Heart right ventricle (tissue), 16 donors: ENCODE measurements at regions not wholly inside any gene's neighbourhood (a gene's known extent, or its start where the extent isn't known, plus 50 kb on each side); places are given as distances from the start of the nearest gene placed in this dataset.

ENCODE experiments used
- ATAC-seq, 8 donors: fragments of 200-7000 bp; cut with Tn5 transposase; one replicate each; pipeline ENCODE4 v1.9.1; 2020; ENCODE audit warnings: mild to moderate bottlenecking in 8 of 8, moderate library complexity in 8 of 8, moderate number of reproducible peaks in 1 of 8
- DNase-seq, 2 donors: peaks; one replicate each; pipeline ENCODE4 v3.0.0-alpha.2; 2020
- H3K27ac ChIP-seq, 10 donors: fragments of 200-600 bp; sonication (generic) in 2 of 10; one replicate each; pipeline versions ENCODE4 v1.5.0 to v1.8.0; 2020 to 2022; ENCODE audit warnings: mild to moderate bottlenecking in 3 of 10
- H3K27me3 ChIP-seq, 7 donors: fragments of 200-600 bp; one replicate each; pipeline ENCODE4 v1.8.0; 2021 to 2022; ENCODE audit warnings: mild to moderate bottlenecking in 2 of 7
- H3K36me3 ChIP-seq, 9 donors: fragments of 200-600 bp; sonication (generic) in 1 of 9; one replicate each; pipeline versions ENCODE4 v1.5.0 to v1.8.0; 2020 to 2022; ENCODE audit warnings: mild to moderate bottlenecking in 2 of 9
- H3K4me1 ChIP-seq, 9 donors: fragments of 200-600 bp; sonication (generic) in 1 of 9; one replicate each; pipeline versions ENCODE4 v1.5.0 to v1.8.0; 2020 to 2022; ENCODE audit warnings: mild to moderate bottlenecking in 4 of 9
- H3K4me3 ChIP-seq, 10 donors: fragments of 200-600 bp; sonication (generic) in 2 of 10; one replicate each; pipeline versions ENCODE4 v1.5.0 to v1.8.0; 2020 to 2022; ENCODE audit warnings: mild to moderate bottlenecking in 7 of 10, moderate library complexity in 2 of 10
- H3K9me3 ChIP-seq, 11 donors: fragments of 200-600 bp in 10 of 11; sonication (generic) in 2 of 11; one replicate each; pipeline versions ENCODE4 v1.5.0 to v1.8.0; 2013 to 2022; ENCODE audit warnings: mild to moderate bottlenecking in 2 of 11, control low read depth in 1 of 11, moderate library complexity in 1 of 11
- CTCF ChIP-seq, 9 donors: fragments of 200-600 bp; sonication (generic) in 2 of 9; IDR thresholded peaks; one replicate each; pipeline versions ENCODE4 v1.5.0 to v1.8.0; 2021 to 2022; ENCODE audit warnings: antibody characterized with exemption in 9 of 9, mild to moderate bottlenecking in 5 of 9, moderate library complexity in 1 of 9
- WGBS, 2 donors: extraction: QIAGEN DNeasy Blood & Tissue Kit; methylation state at CpG; one replicate each; pipeline ENCODE4 v1.1.7; 2013; ENCODE audit warnings: inconsistent platforms in 1 of 2; 5-methylcytosine and 5-hydroxymethylcytosine counted together
- intact Hi-C, 10 donors: fragments of 100-400 bp; cut with DNase I; formaldehyde crosslinking; loops; one replicate each; pipeline versions ENCODE4 v1.11.1 to v1.14.2; 2022
- donor health status: Arrhythmogenic right ventricular cardiomyopathy.
- donor health status: ischemic (EF 13 %, LVEDD 7.1; RV severe dilation, severe dysfunction).
- donor health status: healthy with polysubstance abuse.
- donor health status: DM: no; HTN: yes; CAD: no.
- donor health status: DM: no; HTN: no; CAD: no.
- donor health status: ischemic (EF 25% LVEDD 6.9; RV normal size, moderate dysfunction).
- donor health status: ischemic (EF 25% LVEDD 5.7; RV mildly dilated, moderate dysfunction).
- donor health status: healthy.
- donor health status: DM: yes; HTN: yes; CAD: no.
- donor health status: Ischemic cardiomyopathy.
- donor health status: ischemic (EF 35%, LVEDD 5.7; RV mildly dilated, moderate dysfunction).
- donor health status: nonischemic (EF 11% LVEDD 7.7; RV severe dilation, severe dysfunction).
- donor health status: DM: yes; HTN: yes; CAD: no.
- donor health status: PGD.
- donor health status: ischemic (EF 29% LVEDD 5.4; RV normal size, mild dysfunction).
- donor health status: nonischemic (EF 23%, LVEDD 6.1; RV moderate dilation, normal function).

- Histone ChIP-seq H3K4me3 (no peak overlapping the region), H3K36me3 (no peaks in the 10 kb centered on the region), H3K9me3 (peaks cover 0 to 2% (median 0%) of the 10 kb centered on the region in 11 donors), H3K27me3 (peaks cover 0 to 13% (median 0%) of the 10 kb centered on the region in 7 donors), H3K4me1 (peaks cover 0 to 5% (median 0%) of the 10 kb centered on the region in 9 donors), H3K27ac (no peak overlapping the region)
- DNase-seq (no peak), ATAC-seq (no peak)
- TF ChIP-seq CTCF (IDR thresholded peaks at IDR 0.05) = no peak
- intact Hi-C loops = no loop called here
- 95 to 97% methylated on average over 5 of the region's 5 CpGs for WGBS, 2 donors
Measured at GRCh38 chr18:24735624-24736231, 275.3 kb downstream of the HRH4 start.

DNA sequence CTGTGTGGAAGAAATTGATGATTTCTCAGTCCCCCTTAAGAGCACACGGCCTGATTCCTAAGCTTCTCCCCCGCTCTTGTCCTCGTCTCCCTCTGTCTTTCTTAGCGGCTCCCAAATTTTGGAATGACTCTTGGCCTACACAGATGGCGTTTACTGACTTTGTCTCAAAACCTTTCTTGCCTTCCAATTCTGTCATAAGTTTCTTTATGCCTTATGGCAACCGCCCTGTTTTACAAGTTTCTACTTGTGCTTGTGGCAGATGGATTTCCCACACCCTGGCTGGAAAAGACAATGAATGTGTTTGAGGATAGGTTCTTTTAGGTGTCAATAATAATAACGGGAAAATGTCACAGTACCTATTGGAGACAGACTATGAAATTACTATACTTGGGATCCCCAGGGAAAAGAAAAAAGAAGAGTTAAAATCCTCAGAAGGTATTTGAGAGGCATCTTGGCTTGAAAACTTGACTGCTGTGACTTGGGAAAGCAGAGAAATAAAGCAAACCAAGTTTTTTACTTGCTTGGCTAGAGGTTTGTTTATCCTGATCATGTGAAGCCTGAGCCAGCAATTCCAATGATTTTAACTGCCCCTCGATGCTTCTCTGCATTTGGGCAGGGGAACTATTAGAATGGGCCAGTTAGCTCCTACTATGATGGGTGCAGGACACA is 276.4 kb downstream of the HRH4 start:
- H3K27ac ChIP-seq = no peak overlapping the region
- 77 to 80% methylated on average over 8 of the region's 8 CpGs for WGBS, 2 donors
- intact Hi-C loops = no loop called here
- H3K36me3 ChIP-seq = no peaks in the 10 kb centered on the region
- H3K4me3 ChIP-seq = no peak overlapping the region
- no peak for DNase-seq
- no peak for TF ChIP-seq CTCF (IDR thresholded peaks at IDR 0.05)
- peaks cover 0 to 13% (median 0%) of the 10 kb centered on the region in 7 donors for H3K27me3 ChIP-seq
- H3K4me1 ChIP-seq = peaks cover 0 to 5% (median 0%) of the 10 kb centered on the region in 9 donors
- H3K9me3 ChIP-seq = peaks cover 0 to 3% (median 0%) of the 10 kb centered on the region in 11 donors
- no peak for ATAC-seq

DNA sequence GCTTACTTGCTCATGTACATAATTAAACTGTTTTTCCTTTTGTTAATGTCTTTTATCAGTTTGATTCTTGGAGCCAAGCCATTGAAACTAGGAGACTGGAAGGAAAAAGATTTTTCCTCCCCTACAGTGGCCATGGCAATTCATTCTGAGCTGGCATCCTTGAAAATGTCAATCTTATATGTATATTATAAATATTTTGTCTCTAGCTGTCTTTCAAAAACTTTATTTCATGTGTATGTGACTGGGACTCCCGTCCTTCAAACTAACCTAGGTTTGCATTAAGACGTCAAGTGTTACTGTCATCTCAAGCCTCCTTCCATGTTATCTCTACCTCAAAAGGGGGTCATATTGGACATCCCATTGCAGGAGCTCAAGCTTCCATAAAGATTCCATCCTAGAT is 280.4 kb downstream of the HRH4 start:
- ATAC-seq = no peak
- Histone ChIP-seq H3K27me3 (peaks cover 0 to 3% (median 0%) of the 10 kb centered on the region in 7 donors), H3K36me3 (no peaks in the 10 kb centered on the region), H3K27ac (no peak overlapping the region), H3K4me1 (no peaks in the 10 kb centered on the region), H3K4me3 (no peak overlapping the region), H3K9me3 (peaks cover 0 to 3% (median 0%) of the 10 kb centered on the region in 11 donors)
- no peak for TF ChIP-seq CTCF (IDR thresholded peaks at IDR 0.05)
- no peak for DNase-seq
- intact Hi-C loops = no loop called here
- 93% methylated on average over 2 of the region's 2 CpGs for WGBS, 2 donors

DNA sequence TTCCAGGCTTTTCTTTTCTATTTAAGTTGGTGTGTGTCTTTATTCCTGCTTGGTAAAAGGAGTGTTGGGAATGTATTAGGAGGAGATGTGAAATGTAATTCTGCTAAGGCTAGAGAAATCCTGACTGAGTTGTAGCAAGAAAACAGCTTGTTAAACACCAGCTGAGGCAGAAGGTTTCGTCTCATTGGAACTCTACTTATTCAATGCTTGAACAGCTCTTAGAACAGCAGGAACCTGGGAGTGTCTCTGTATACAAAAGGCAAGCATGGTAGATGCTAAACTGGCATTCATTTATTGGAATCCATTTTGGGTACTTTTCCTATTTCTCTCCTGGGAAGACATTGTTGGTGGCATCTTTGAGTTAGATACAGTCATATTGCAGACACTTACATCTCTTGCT is 280.9 kb downstream of the HRH4 start:
- H3K27me3 ChIP-seq = peaks cover 0 to 3% (median 0%) of the 10 kb centered on the region in 7 donors
- intact Hi-C loops = no loop called here
- no peaks in the 10 kb centered on the region for H3K36me3 ChIP-seq
- DNase-seq (no peak), ATAC-seq (no peak)
- H3K4me3 ChIP-seq = no peak overlapping the region
- H3K27ac ChIP-seq = no peak overlapping the region
- 93 to 100% methylated on average over 1 of the region's 1 CpG for WGBS, 2 donors
- H3K4me1 ChIP-seq = no peaks in the 10 kb centered on the region
- TF ChIP-seq CTCF (IDR thresholded peaks at IDR 0.05) = no peak
- peaks cover 0 to 3% (median 0%) of the 10 kb centered on the region in 11 donors for H3K9me3 ChIP-seq
